ENCODE measurements at regions not wholly inside any gene's neighbourhood (a gene's known extent, or its start where the extent isn't known, plus 50 kb on each side); places are given as distances from the start of the nearest gene placed in this dataset.
A peak's percentile ranks its signal among the peaks of the same experiment; 100 is the strongest.

- no peak for DNase-seq
Measured at GRCh38 chr2:238963161-238963970, 115.5 kb downstream of the TWIST2 start.

DNA sequence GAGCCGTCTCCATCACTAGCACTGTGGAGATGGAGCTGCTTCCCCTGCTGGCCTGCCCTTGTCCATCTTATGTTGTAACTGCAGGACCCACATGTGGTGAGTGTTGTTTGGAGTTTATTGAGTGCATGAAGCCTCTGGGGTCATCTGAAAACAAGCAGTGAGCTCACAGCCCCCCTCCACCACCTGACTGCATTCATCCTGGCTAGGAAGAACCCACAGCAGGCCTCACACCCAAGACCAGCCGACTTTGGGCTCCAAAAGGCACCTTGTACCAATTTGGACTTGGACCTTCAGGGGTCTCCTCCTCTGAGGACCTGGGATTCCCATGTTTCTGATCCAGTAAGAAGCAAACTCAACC, 116.1 kb downstream of the TWIST2 start:
- no peak for DNase-seq

- no peak for DNase-seq
Measured at GRCh38 chr2:238964544-238965067, 116.7 kb downstream of the TWIST2 start.

- no peak for DNase-seq
Measured at GRCh38 chr2:238965371-238966071, 117.6 kb downstream of the TWIST2 start.

DNA sequence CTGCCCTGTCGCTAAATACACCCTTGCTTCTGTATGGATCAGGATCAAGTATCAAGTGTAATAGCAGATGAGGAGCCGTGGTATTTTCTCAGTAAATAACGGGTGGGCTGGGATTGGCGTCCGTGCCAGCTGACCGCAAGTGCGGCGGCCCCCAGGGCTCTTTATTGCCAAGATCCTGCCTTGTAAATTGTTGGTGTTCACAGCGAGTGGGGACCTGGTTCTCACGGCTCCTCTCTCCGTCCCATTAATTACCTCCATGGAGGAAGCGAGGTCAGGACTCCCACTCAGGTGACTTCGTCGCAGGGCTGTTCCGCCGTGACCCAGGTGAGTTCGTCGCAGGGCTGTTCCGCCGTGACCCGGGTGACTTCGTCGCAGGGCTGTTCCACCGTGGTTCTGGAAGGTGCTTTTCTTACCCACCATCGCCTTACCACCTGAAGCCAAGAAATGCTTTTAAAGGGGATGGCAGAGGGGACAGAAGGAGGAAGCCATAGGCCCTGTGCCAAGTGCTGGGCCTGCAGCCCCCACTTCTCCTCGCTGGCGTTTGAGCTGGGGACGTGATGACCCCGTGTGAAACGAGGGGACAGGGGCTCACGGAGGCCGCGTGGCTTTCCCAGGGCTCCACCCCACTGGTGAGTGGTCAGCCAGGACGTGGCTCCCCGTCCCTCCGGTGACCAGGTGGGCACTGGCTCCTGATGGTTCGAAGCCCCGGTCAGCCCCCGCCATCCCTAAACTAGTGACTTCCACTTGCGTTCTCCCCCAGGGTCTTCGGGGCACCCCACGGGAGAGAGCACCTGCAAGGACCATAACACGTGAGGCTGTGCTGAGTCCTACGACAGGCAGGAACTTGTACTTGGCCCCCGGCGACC, 118.4 kb downstream of the TWIST2 start:
- DNase-seq: no peak

- DNase-seq: no peak
Measured at GRCh38 chr2:238967031-238967977, 119.4 kb downstream of the TWIST2 start.

- DNase-seq: no peak
Measured at GRCh38 chr2:238967978-238968360, 120.1 kb downstream of the TWIST2 start.

- DNase-seq: no peak
Measured at GRCh38 chr2:238968616-238969384, 120.9 kb downstream of the TWIST2 start.

- DNase-seq: no peak
Measured at GRCh38 chr2:238969857-238970256, 122.0 kb downstream of the TWIST2 start.

DNA sequence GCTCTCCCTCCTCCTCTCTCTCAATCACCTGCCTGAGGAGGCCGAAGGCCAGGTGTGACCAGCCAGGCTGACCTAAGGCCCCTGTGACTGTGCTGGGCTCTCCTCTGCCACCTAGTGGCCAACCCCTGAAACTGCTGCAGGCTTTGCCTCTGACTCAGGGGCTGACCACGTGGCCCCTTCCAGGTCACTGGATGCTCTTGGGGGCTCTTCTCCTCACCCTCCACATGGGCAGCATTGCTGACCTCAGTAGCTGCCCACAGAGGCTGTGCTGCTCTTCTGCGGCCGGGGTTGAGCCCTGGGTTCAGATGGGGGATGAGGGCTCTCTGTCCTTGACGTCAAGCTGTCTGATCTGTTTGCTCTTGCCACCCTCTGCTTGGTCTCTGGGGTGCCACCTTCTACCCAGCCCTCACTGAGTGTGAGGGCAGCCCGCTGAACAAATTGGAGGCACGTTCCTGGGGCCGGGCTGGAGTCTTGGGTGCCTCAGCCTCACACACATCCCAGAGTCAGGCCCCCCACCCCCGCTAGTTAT, 122.7 kb downstream of the TWIST2 start:
- peak; percentile 46 for DNase-seq

GRCh38 chr2:238971318-238972145, 123.6 kb downstream of the TWIST2 start:
- no peak for DNase-seq

DNA sequence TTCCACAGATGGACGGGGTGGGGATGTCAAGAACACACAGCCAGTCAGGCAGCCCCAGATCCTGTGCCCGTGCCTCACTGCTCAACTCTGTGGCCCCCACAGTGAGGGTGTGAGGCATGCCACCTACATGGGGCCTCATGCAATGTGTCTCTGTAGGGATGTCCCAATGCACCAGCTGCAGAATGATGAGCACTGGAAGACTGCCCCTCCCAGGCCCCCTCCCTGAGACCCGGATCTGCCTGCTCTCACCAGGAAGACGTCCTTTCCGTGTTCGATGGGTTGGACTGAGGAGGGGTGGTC, 124.2 kb downstream of the TWIST2 start:
- DNase-seq: no peak

- no peak for DNase-seq
Measured at GRCh38 chr2:238973038-238973739, 125.3 kb downstream of the TWIST2 start.

DNA sequence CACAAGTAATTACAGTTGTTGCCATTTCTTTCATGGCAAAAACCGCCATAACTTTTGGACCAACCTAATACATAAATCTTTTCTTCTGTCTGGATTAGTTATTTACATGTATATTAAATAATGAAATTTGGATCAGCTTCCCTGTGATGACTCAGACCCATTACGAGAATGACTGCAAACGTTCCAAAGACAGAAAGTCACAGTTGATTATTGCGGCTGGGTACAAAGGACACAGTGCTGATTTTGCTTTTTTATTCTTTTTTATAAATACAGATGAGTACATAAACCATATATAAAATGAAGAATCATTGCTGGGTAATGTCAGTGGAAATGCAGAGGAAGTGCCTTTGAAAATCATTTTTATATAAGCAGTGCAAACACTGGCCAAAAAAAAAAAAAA, 126.2 kb downstream of the TWIST2 start:
- no peak for DNase-seq

DNA sequence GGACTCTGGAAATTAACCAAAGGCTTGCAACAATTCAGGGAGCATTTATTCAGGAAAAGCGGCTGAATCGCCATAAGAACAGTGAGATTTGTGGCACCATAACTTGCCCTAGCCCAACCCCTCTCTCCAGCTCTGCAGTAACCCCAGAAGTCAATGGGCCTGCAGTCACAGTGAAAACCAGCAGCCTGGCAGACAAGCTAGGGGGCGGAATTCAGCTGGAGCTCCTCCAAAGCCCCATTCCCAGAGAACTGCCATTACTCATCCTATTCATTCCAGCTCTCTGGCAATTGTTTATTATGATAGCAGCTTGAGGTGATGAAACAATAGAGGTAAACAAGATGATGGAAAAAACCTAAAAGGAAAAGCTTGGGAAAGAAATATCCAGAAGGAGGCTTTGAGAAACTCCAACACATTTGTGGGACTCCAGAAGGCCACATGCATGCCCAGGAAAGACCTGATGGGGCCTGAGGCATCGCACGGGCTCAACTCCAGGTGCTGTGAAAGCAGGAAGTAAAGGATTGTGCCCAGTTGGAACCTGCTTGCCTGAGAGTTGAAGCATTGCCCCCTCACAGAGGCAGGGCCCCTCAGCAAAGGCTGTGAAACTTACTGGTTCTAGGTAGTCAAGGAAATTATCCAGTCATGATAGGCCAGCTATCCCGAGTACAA, 126.7 kb downstream of the TWIST2 start:
- DNase-seq: no peak

- no peak for DNase-seq
Measured at GRCh38 chr2:238975408-238975807, 127.5 kb downstream of the TWIST2 start.

GRCh38 chr2:238978497-238978896, 130.6 kb downstream of the TWIST2 start:
- no peak for DNase-seq

GRCh38 chr2:238979636-238980035, 131.8 kb downstream of the TWIST2 start:
- DNase-seq: no peak

Data from activated naive CD4-positive, alpha-beta T cell treated with Interleukin-2 at 50 U/mL for 16 hours (primary cell).